IMR-90 (cell line): ENCODE measurements at regions not wholly inside any gene's neighbourhood (a gene's known extent, or its start where the extent isn't known, plus 50 kb on each side); places are given as distances from the start of the nearest gene placed in this dataset.

ENCODE experiments used
- ATAC-seq: fragments of 200-7000 bp; cut with Tn5 transposase; 2 replicates; pipeline ENCODE4 v1.9.1; 2020; ENCODE audit warnings: low read depth, mild to moderate bottlenecking, moderate library complexity
- BruUV-seq: library from RNA; stranded (reverse); fragments of 400-500 nt; replicated peaks from 2 replicates; lab custom pipeline; 2021; lab: Mats Ljungman, UMichigan
- CTCF ChIA-PET: fragments of 300-600 bp; formaldehyde crosslinking; extraction: SDS; loops from one replicate; lab custom pipeline; 2021; ENCODE audit warnings: antibody characterized with exemption; lab: Yijun Ruan, JAX
- POLR2A ChIA-PET: fragments of 300-600 bp; sonication (Branson Sonifier 250); formaldehyde crosslinking; loops from one replicate; lab custom pipeline; 2022; ENCODE audit warnings: antibody characterized with exemption; ENCODE audit not compliant: unreplicated experiment; lab: Charles Lee
- DNase-seq: peaks from one replicate; pipeline ENCODE4 v3.0.0; 2013
- H2AFZ ChIP-seq: replicated peaks from 2 replicates; pipeline ENCODE3; 2013; ENCODE audit warnings: low read length, mild to moderate bottlenecking; ENCODE audit not compliant: poor library complexity
- H2AK5ac ChIP-seq: 2 replicates; pipeline ENCODE4 v1.6.1; 2013; ENCODE audit warnings: low read depth, low read length, inconsistent platforms
- H2AK9ac ChIP-seq: replicated peaks from 2 replicates; pipeline ENCODE3; 2013; ENCODE audit warnings: mild to moderate bottlenecking, low read depth, low read length, moderate library complexity; ENCODE audit not compliant: poor library complexity
- H2BK120ac ChIP-seq: 2 replicates; pipeline ENCODE4 v1.6.1; 2013; ENCODE audit warnings: low read depth, low read length, inconsistent platforms
- H2BK15ac ChIP-seq: 3 replicates; pipeline ENCODE4 v1.6.1; 2013; ENCODE audit warnings: low read depth, low read length, inconsistent platforms
- H2BK20ac ChIP-seq: 2 replicates; pipeline ENCODE4 v1.6.1; 2013; ENCODE audit warnings: low read depth, mild to moderate bottlenecking, inconsistent platforms, low read length, moderate library complexity
- H2BK5ac ChIP-seq: 2 replicates; pipeline ENCODE4 v1.6.1; 2013; ENCODE audit warnings: mild to moderate bottlenecking, low read depth, low read length, inconsistent platforms; ENCODE audit not compliant: poor library complexity, severe bottlenecking
- H3K14ac ChIP-seq: replicated peaks from 2 replicates; pipeline ENCODE4 v1.6.1; 2013; ENCODE audit warnings: low read depth, low read length, inconsistent platforms
- H3K18ac ChIP-seq: 2 replicates; pipeline ENCODE4 v1.6.1; 2013; ENCODE audit warnings: low read depth, low read length, control low read depth
- H3K23ac ChIP-seq: 2 replicates; pipeline ENCODE4 v1.6.1; 2013; ENCODE audit warnings: low read depth, low read length, inconsistent platforms
- H3K27ac ChIP-seq: 2 replicates; pipeline ENCODE4 v1.5.1; 2013; ENCODE audit warnings: mild to moderate bottlenecking, control low read depth, low read length; ENCODE audit not compliant: insufficient read depth
- H3K27me3 ChIP-seq: 2 replicates; pipeline ENCODE4 v1.6.1; 2013; ENCODE audit warnings: low read length; ENCODE audit not compliant: control insufficient read depth, insufficient read depth
- H3K36me3 ChIP-seq: 2 replicates; pipeline ENCODE4 v1.6.1; 2013; ENCODE audit warnings: low read length, mixed read lengths; ENCODE audit not compliant: control insufficient read depth, insufficient read depth
- H3K4ac ChIP-seq: 2 replicates; pipeline ENCODE4 v1.6.1; 2013; ENCODE audit warnings: low read depth, low read length, inconsistent platforms
- H3K4me1 ChIP-seq: 2 replicates; pipeline ENCODE4 v1.6.1; 2013; ENCODE audit warnings: low read length, mixed read lengths; ENCODE audit not compliant: control insufficient read depth, insufficient read depth
- H3K4me2 ChIP-seq: 2 replicates; pipeline ENCODE4 v1.6.1; 2013; ENCODE audit warnings: low read depth, mild to moderate bottlenecking, control low read depth, low read length, moderate library complexity
- H3K4me3 ChIP-seq: 2 replicates; pipeline ENCODE4 v1.5.1; 2013; ENCODE audit warnings: low read depth, mild to moderate bottlenecking, control low read depth, low read length, moderate library complexity; ENCODE audit not compliant: insufficient read depth
- H3K56ac ChIP-seq: 2 replicates; pipeline ENCODE4 v1.6.1; 2013; ENCODE audit warnings: low read length, inconsistent platforms; ENCODE audit not compliant: insufficient read depth; ENCODE audit errors: extremely low read depth
- H3K79me1 ChIP-seq, 2 experiments: 2 replicates each; pipeline ENCODE4 v1.6.1; 2013; ENCODE audit warnings: low read length in 2 of 2, inconsistent platforms in 1 of 2, low read depth in 1 of 2
- H3K9ac ChIP-seq: 2 replicates; pipeline ENCODE4 v1.6.1; 2013; ENCODE audit warnings: low read depth, low read length, control low read depth
- H3K9me1 ChIP-seq: 2 replicates; pipeline ENCODE4 v1.6.1; 2013; ENCODE audit warnings: low read length, inconsistent platforms; ENCODE audit not compliant: insufficient read depth
- H3K9me3 ChIP-seq: 2 replicates; pipeline ENCODE4 v1.6.1; 2013; ENCODE audit warnings: low read length; ENCODE audit not compliant: control insufficient read depth, insufficient read depth
- H4K20me1 ChIP-seq: 2 replicates; pipeline ENCODE4 v1.6.1; 2013; ENCODE audit warnings: low read length, inconsistent platforms; ENCODE audit not compliant: insufficient read depth
- H4K5ac ChIP-seq: 2 replicates; pipeline ENCODE4 v1.6.1; 2013; ENCODE audit warnings: mild to moderate bottlenecking, low read depth, low read length, control low read depth
- H4K8ac ChIP-seq, 2 experiments: 2 replicates each; pipeline ENCODE4 v1.6.1; 2013; ENCODE audit warnings: low read depth in 2 of 2, low read length in 2 of 2, control low read depth in 1 of 2, inconsistent platforms in 1 of 2
- H4K91ac ChIP-seq: 2 replicates; pipeline ENCODE4 v1.6.1; 2013; ENCODE audit warnings: low read depth, low read length, inconsistent platforms; ENCODE audit not compliant: insufficient read depth
- BHLHE40 ChIP-seq: fragments of 150-350 bp; IDR thresholded peaks from 2 replicates; pipeline ENCODE4 v1.6.1; 2016; ENCODE audit warnings: mild to moderate bottlenecking, low read depth, low read length
- CEBPB ChIP-seq: IDR thresholded peaks from 2 replicates; pipeline ENCODE4 v1.6.1; 2012; ENCODE audit warnings: low read depth, low read length, improper control_type of control experiment
- CHD1 ChIP-seq: IDR thresholded peaks from 2 replicates; pipeline ENCODE4 v1.6.1; 2012; ENCODE audit warnings: low read depth, low read length, improper control_type of control experiment
- FOS ChIP-seq: fragments of 150-350 bp; IDR thresholded peaks from 2 replicates; pipeline ENCODE4 v1.6.1; 2016; ENCODE audit warnings: low read depth, low read length
- MAFK ChIP-seq: IDR thresholded peaks from 2 replicates; pipeline ENCODE4 v1.6.1; 2012; ENCODE audit warnings: low read depth, low read length, improper control_type of control experiment
- MAZ ChIP-seq: IDR thresholded peaks from 2 replicates; pipeline ENCODE4 v1.6.1; 2012; ENCODE audit warnings: low read depth, mild to moderate bottlenecking, low read length, improper control_type of control experiment, moderate library complexity, borderline replicate concordance
- MXI1 ChIP-seq: IDR thresholded peaks from 2 replicates; pipeline ENCODE4 v1.6.1; 2012; ENCODE audit warnings: low read depth, mild to moderate bottlenecking, low read length, moderate library complexity, borderline replicate concordance
- NFE2L2 ChIP-seq: fragments of 150-350 bp; IDR thresholded peaks from 2 replicates; pipeline ENCODE4 v1.6.1; 2016; ENCODE audit warnings: low read depth, mild to moderate bottlenecking, low read length
- POLR2A ChIP-seq: IDR thresholded peaks from 2 replicates; pipeline ENCODE4 v1.6.1; 2012; ENCODE audit warnings: mild to moderate bottlenecking, low read depth, low read length
- RAD21 ChIP-seq: IDR thresholded peaks from 2 replicates; pipeline ENCODE4 v1.6.1; 2012; ENCODE audit warnings: low read length, improper control_type of control experiment
- RCOR1 ChIP-seq: IDR thresholded peaks from 2 replicates; pipeline ENCODE4 v1.6.1; 2012; ENCODE audit warnings: mild to moderate bottlenecking, low read length, improper control_type of control experiment; ENCODE audit not compliant: insufficient replicate concordance
- RFX5 ChIP-seq: IDR thresholded peaks from 2 replicates; pipeline ENCODE4 v1.8.0; 2012; ENCODE audit warnings: low read depth, mild to moderate bottlenecking, low read length, moderate library complexity
- SMC3 ChIP-seq: fragments of 150-350 bp; IDR thresholded peaks from 2 replicates; pipeline ENCODE4 v1.6.1; 2016; ENCODE audit warnings: low read depth, mild to moderate bottlenecking, antibody characterized with exemption, low read length, moderate library complexity
- WGBS, 2 experiments: methylation state at CpG; one replicate each; pipeline versions ENCODE4 v1.1.5 to v1.1.7; 2013; ENCODE audit warnings: missing lambda C conversion rate in 2 of 2; ENCODE audit not compliant: insufficient read length in 1 of 2; ENCODE audit errors: extremely low coverage in 2 of 2; 5-methylcytosine and 5-hydroxymethylcytosine counted together
- dilution Hi-C: fragments of 300-500 bp; cut with HindIII; formaldehyde crosslinking; loops from one replicate; pipeline ENCODE4 v1.14.3; 2018; ENCODE audit warnings: low sequenced_read_pairs; ENCODE audit not compliant: unreplicated experiment
- in situ Hi-C: fragments of 300-500 bp; cut with MboI; formaldehyde crosslinking; loops from 3 replicates; pipeline ENCODE4 v1.14.3; 2019; ENCODE audit warnings: low sequenced_read_pairs, inconsistent platforms, mixed read lengths
- intact Hi-C: fragments of 100-400 bp; cut with micrococcal nuclease; formaldehyde crosslinking; loops from 2 replicates; pipeline ENCODE4 v1.10.0; 2022
- TF ChIP-seq, protein P1 (sequence below): conservative IDR thresholded peaks from 2 replicates; pipeline ENCODE4 v1.5.1; 2012; ENCODE audit warnings: mild to moderate bottlenecking, low read depth, low read length, improper control_type of control experiment
- TF ChIP-seq, protein P2 (sequence below): fragments of 150-350 bp; IDR thresholded peaks from 2 replicates; pipeline ENCODE4 v1.6.1; 2016; ENCODE audit warnings: low read depth, mild to moderate bottlenecking, low read length, moderate library complexity, borderline replicate concordance
- TF ChIP-seq, protein P3 (sequence below): fragments of 150-350 bp; IDR thresholded peaks from 2 replicates; pipeline ENCODE4 v1.6.1; 2017; ENCODE audit warnings: mild to moderate bottlenecking, antibody characterized with exemption, low read length, low read depth

DNA sequence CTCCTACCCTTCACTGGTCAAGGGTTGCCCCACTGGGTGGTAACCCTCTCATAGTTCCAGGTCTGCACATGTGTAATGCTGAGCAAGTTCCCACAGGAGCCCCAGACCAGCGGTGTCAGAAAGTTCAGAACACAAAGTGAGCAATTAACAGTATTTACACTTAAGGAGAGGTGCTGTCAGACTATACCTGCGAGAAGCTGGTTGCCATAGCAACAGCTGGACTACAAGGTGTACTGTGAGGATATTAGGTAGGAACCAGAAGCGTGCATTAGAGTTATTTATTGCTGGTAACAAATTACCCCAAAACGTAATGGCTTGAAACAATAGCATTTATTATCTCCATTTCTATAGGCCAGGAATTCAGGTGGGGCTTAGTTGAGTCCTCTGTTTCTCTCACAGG, 317.0 kb upstream of the RPS23 start:
- Histone ChIP-seq H2BK5ac (no peak overlapping the region), H2BK15ac (no peak overlapping the region), H4K8ac (no peak overlapping the region), H3K56ac (no peak overlapping the region), H3K79me1 (no peaks in the 10 kb centered on the region), H2AFZ (no peak overlapping the region), H3K4me3 (no peak overlapping the region), H2BK120ac (no peak overlapping the region), H3K9me1 (no peaks in the 10 kb centered on the region), H3K4me2 (no peak overlapping the region), H4K5ac (no peak overlapping the region), H4K20me1 (no peaks in the 10 kb centered on the region), H3K27ac (no peak overlapping the region), H3K14ac (no peak overlapping the region), H3K4ac (no peak overlapping the region), H3K18ac (no peak overlapping the region), H3K36me3 (no peaks in the 10 kb centered on the region), H3K4me1 (no peaks in the 10 kb centered on the region), H3K9me3 (peaks cover 1% of the 10 kb centered on the region; the same call in 1 of the 2 replicates), H3K27me3 (peaks cover 3% of the 10 kb centered on the region), H2BK20ac (no peak overlapping the region), H3K9ac (no peak overlapping the region), H4K91ac (no peak overlapping the region), H2AK5ac (no peak overlapping the region), H2AK9ac (no peak overlapping the region), H3K23ac (no peak overlapping the region)
- BruUV-seq = no TSS peak
- ChIA-PET CTCF (no interaction called here), POLR2A (no interaction called here)
- dilution Hi-C loops (no loop called here), in situ Hi-C loops (no loop called here), intact Hi-C loops (no loop called here)
- no peak for ATAC-seq
- no peak for DNase-seq
- TF ChIP-seq RCOR1 (no peak), MAFK (no peak), FOS (no peak), NFE2L2 (no peak), CEBPB (no peak), RFX5 (no peak), SMC3 (no peak), MAZ (no peak), CHD1 (no peak), POLR2A (no peak), BHLHE40 (no peak), MXI1 (no peak), RAD21 (no peak)
- TF ChIP-seq, protein P1, sequence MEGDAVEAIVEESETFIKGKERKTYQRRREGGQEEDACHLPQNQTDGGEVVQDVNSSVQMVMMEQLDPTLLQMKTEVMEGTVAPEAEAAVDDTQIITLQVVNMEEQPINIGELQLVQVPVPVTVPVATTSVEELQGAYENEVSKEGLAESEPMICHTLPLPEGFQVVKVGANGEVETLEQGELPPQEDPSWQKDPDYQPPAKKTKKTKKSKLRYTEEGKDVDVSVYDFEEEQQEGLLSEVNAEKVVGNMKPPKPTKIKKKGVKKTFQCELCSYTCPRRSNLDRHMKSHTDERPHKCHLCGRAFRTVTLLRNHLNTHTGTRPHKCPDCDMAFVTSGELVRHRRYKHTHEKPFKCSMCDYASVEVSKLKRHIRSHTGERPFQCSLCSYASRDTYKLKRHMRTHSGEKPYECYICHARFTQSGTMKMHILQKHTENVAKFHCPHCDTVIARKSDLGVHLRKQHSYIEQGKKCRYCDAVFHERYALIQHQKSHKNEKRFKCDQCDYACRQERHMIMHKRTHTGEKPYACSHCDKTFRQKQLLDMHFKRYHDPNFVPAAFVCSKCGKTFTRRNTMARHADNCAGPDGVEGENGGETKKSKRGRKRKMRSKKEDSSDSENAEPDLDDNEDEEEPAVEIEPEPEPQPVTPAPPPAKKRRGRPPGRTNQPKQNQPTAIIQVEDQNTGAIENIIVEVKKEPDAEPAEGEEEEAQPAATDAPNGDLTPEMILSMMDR = no peak
- TF ChIP-seq, protein P2, sequence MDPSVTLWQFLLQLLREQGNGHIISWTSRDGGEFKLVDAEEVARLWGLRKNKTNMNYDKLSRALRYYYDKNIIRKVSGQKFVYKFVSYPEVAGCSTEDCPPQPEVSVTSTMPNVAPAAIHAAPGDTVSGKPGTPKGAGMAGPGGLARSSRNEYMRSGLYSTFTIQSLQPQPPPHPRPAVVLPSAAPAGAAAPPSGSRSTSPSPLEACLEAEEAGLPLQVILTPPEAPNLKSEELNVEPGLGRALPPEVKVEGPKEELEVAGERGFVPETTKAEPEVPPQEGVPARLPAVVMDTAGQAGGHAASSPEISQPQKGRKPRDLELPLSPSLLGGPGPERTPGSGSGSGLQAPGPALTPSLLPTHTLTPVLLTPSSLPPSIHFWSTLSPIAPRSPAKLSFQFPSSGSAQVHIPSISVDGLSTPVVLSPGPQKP = no peak
- TF ChIP-seq, protein P3, sequence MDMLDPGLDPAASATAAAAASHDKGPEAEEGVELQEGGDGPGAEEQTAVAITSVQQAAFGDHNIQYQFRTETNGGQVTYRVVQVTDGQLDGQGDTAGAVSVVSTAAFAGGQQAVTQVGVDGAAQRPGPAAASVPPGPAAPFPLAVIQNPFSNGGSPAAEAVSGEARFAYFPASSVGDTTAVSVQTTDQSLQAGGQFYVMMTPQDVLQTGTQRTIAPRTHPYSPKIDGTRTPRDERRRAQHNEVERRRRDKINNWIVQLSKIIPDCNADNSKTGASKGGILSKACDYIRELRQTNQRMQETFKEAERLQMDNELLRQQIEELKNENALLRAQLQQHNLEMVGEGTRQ = no peak
- 45% methylated on average over 2 of the region's 4 CpGs; no CpG with 5 or more reads in 1 of the 2 experiments for WGBS, 2 experiments
